Activated B cell treated with CpG ODN at 0.5 μM for 24 hours (primary cell): ENCODE measurements at regions not wholly inside any gene's neighbourhood (a gene's known extent, or its start where the extent isn't known, plus 50 kb on each side); places are given as distances from the start of the nearest gene placed in this dataset.

Experiments used
- ATAC-seq: fragments of 200-7000 bp; cut with Tn5 transposase; one replicate; pipeline ENCODE4 v1.10.0; 2021; ENCODE audit warnings: low read depth, mild to moderate bottlenecking, moderate library complexity
- CTCF ChIA-PET: fragments of 350-600 bp; sonication (Branson Sonifier 250); formaldehyde crosslinking; loops from one replicate; lab custom pipeline; 2021; ENCODE audit warnings: antibody characterized with exemption; lab: Charles Lee
- POLR2A ChIA-PET: fragments of 350-600 bp; sonication (Branson Sonifier 250); formaldehyde crosslinking; loops from one replicate; lab custom pipeline; 2021; ENCODE audit warnings: antibody characterized with exemption; lab: Charles Lee
- DNase-seq: peaks from one replicate; pipeline ENCODE4 v3.0.0; 2022
- H3K27ac Mint-ChIP-seq: one replicate; pipeline ENCODE4 v1.8.0; 2020; ENCODE audit warnings: mixed read lengths
- H3K27me3 Mint-ChIP-seq: one replicate; pipeline ENCODE4 v1.8.0; 2021; ENCODE audit warnings: mixed read lengths
- H3K36me3 Mint-ChIP-seq: one replicate; pipeline ENCODE4 v1.8.0; 2021; ENCODE audit warnings: low read depth, mixed read lengths
- H3K4me1 Mint-ChIP-seq: one replicate; pipeline ENCODE4 v1.8.0; 2021; ENCODE audit warnings: mixed read lengths
- H3K4me3 Mint-ChIP-seq: one replicate; pipeline ENCODE4 v1.8.0; 2020; ENCODE audit warnings: mild to moderate bottlenecking, mixed read lengths
- H3K9me3 Mint-ChIP-seq: one replicate; pipeline ENCODE4 v1.8.0; 2020; ENCODE audit warnings: mixed read lengths
- CTCF ChIP-seq: fragments of 200-600 bp; IDR thresholded peaks from one replicate; pipeline ENCODE4 v1.8.0; 2022; ENCODE audit warnings: antibody characterized with exemption, mild to moderate bottlenecking
- intact Hi-C: fragments of 100-400 bp; cut with micrococcal nuclease; formaldehyde crosslinking; loops from one replicate; pipeline ENCODE4 v1.15.1; 2024

- Mint-ChIP-seq H3K4me3 (no peak overlapping the region), H3K4me1 (peaks cover 20% of the 10 kb centered on the region)
These were observed 167.4 kb upstream of the LPP start for GRCh38 chr3:187986514-187986934.

GRCh38 chr3:187987187-187987586, 166.8 kb upstream of the LPP start:
- intact Hi-C loops, result loop anchor here (5.0 kb wide), 1 partner anchor 320 kb away; no protein-coding TSS in a partner anchor
- Mint-ChIP-seq H3K4me1 (peaks cover 16% of the 10 kb centered on the region), H3K27ac (no peak overlapping the region), H3K4me3 (no peak overlapping the region), H3K27me3 (peaks cover 15% of the 10 kb centered on the region), H3K36me3 (no peaks in the 10 kb centered on the region), H3K9me3 (no peaks in the 10 kb centered on the region)
- ChIA-PET POLR2A (no interaction called here), CTCF (no interaction called here)
- TF ChIP-seq CTCF, result no peak
- DNase-seq, result no peak
- ATAC-seq, result no peak

More at GRCh38 chr3:187986514-187986934, 167.4 kb upstream of the LPP start:
- intact Hi-C loops, result loop anchor here (5.0 kb wide), 1 partner anchor 321 kb away; no protein-coding TSS in a partner anchor
- DNase-seq (no peak), ATAC-seq (peak; percentile 52)
- Mint-ChIP-seq H3K9me3 (no peaks in the 10 kb centered on the region), H3K36me3 (no peaks in the 10 kb centered on the region), H3K27ac (no peak overlapping the region), H3K27me3 (peaks cover 15% of the 10 kb centered on the region)
- TF ChIP-seq CTCF, result no peak
- CTCF ChIA-PET, result no interaction called here
- POLR2A ChIA-PET, result interaction anchor here (0.6 to 0.8 kb wide), 2 partner anchors 117 to 167 kb away, joined by 3 read pairs; partner anchors contain the start of gene LPP

- intact Hi-C loops, result loop anchor here (5.0 kb wide), 1 partner anchor 319 kb away; no protein-coding TSS in a partner anchor
- Mint-ChIP-seq H3K9me3 (no peaks in the 10 kb centered on the region), H3K4me3 (no peak overlapping the region), H3K36me3 (no peaks in the 10 kb centered on the region), H3K4me1 (peaks cover 12% of the 10 kb centered on the region), H3K27me3 (peaks cover 15% of the 10 kb centered on the region), H3K27ac (no peak overlapping the region)
- ATAC-seq (no peak), DNase-seq (no peak)
- ChIA-PET CTCF (no interaction called here), POLR2A (no interaction called here)
- TF ChIP-seq CTCF, result no peak
These were observed 166.0 kb upstream of the LPP start for GRCh38 chr3:187987924-187988323.

- ChIA-PET POLR2A (interaction anchor here (0.6 kb wide), 1 partner anchor 964 kb away, joined by 7 read pairs; no protein-coding TSS in a partner anchor), CTCF (no interaction called here)
- intact Hi-C loops, result loop anchor here (5.0 kb wide), 1 partner anchor 318 kb away; no protein-coding TSS in a partner anchor
- TF ChIP-seq CTCF, result no peak
- H3K4me3 Mint-ChIP-seq, result no peak overlapping the region
- peaks cover 15% of the 10 kb centered on the region for H3K4me1 Mint-ChIP-seq
- ATAC-seq (no peak), DNase-seq (no peak)
- H3K9me3 Mint-ChIP-seq, result no peaks in the 10 kb centered on the region
- no peak overlapping the region for H3K27ac Mint-ChIP-seq
- H3K27me3 Mint-ChIP-seq, result peaks cover 15% of the 10 kb centered on the region
- no peaks in the 10 kb centered on the region for H3K36me3 Mint-ChIP-seq
These were observed 164.3 kb upstream of the LPP start for GRCh38 chr3:187989575-187990153.

GRCh38 chr3:187992609-187993008, 161.3 kb upstream of the LPP start:
- H3K4me3 Mint-ChIP-seq, result no peak overlapping the region
- DNase-seq (no peak), ATAC-seq (no peak)
- TF ChIP-seq CTCF, result no peak
- intact Hi-C loops, result no loop called here
- H3K27me3 Mint-ChIP-seq, result peaks cover 10% of the 10 kb centered on the region
- no peaks in the 10 kb centered on the region for H3K9me3 Mint-ChIP-seq
- ChIA-PET CTCF (interaction anchor here (1.0 kb wide), 1 partner anchor 18 kb away, joined by 3 read pairs; no protein-coding TSS in a partner anchor), POLR2A (no interaction called here)
- no peak overlapping the region for H3K27ac Mint-ChIP-seq
- H3K36me3 Mint-ChIP-seq, result no peaks in the 10 kb centered on the region
- peaks cover 3% of the 10 kb centered on the region for H3K4me1 Mint-ChIP-seq
